Fibroblast of skin of left quadriceps (primary cell): ENCODE measurements at regions not wholly inside any gene's neighbourhood (a gene's known extent, or its start where the extent isn't known, plus 50 kb on each side); places are given as distances from the start of the nearest gene placed in this dataset.
"Not testable (repeated sequence)": the region's sequence is repeated elsewhere in the genome, so short reads cannot be mapped to it uniquely, and the experiment has no call there.

Experiments
- DNase-seq, 2 experiments: peaks; one replicate each; pipeline ENCODE4 v3.0.0-alpha.2; 2013; ENCODE audit warnings: low read depth in 2 of 2

DNA sequence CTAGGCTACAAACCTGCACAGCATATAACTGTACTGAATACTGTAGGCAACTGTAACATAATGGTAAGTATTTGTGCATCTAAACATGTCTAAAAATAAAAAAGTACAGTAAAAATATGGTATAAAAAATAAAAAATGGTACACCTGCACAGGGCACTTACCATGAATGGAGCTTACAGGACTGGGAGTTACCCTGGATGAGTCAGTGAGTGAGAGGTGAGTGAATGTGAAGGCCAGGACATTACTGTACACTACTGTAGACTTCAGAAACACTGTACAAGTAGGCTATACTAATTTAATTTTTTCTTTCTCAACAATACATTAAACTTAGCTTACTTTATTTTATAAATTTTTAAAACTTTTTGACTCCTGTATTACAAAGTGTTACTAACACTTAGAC is 265.3 kb downstream of the KLF13 start:
- no peak for DNase-seq

DNA sequence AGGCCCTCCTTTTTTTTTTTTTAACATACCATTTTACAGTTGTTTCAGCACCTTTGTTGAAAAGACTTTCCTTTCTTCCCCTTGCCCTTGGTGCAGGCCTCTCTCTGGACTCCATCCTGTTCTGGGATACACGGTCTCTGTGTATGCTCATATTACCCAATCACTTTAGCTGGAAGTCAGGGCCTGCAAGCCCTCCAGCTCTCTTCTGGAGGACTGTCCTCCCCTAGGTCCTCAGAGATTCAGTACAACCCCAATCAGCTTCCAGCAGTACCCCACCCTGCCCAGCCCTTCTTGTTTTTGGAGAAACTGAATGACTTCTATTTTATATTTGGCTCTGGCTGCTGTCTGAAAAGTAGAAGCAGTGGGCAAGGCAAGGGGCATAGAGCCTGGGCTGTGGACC is 270.8 kb downstream of the KLF13 start:
- no peak for DNase-seq

DNA sequence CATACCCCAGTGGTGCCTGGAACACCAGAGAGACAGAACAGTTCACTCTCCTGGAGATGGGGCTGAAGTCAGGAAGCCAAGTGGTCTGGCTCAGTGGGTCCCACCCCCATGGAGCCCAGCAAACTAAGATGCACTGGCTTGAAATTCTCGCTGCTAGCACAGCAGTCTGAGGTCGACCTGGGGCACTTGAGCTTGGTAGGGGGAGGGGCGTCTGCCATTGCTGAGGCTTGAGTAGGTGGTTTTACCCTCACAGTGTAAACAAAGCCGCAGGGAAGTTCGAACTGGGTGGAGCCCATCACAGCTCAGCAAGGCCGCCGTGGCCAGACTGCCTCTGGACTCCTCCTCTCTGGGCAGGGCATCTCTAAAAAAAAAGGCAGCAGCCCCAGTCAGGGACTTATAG is 272.0 kb downstream of the KLF13 start:
- no peak for DNase-seq

DNA sequence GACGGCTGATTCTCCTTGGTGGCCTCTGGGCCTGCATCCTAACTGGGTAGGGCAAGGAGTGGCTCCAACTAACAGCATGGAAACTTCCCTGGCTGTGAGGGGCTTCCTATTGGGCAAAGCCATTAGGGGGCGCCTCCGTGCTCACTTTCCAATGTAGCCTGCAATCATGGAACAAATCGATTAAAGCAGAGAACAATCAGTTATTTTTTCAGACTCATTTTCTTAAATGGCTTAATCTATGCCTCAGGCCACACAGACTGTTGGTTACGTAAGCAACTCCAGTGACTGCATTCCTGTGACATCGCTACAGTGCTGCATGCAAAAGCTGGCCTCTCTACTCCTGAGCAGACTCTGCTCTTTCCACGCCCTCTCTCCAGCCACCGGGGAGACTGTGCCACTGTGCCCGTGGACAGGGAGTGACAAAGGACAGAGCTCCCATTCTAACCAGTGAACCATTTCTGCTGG is 278.9 kb downstream of the KLF13 start:
- DNase-seq: no peak

DNA sequence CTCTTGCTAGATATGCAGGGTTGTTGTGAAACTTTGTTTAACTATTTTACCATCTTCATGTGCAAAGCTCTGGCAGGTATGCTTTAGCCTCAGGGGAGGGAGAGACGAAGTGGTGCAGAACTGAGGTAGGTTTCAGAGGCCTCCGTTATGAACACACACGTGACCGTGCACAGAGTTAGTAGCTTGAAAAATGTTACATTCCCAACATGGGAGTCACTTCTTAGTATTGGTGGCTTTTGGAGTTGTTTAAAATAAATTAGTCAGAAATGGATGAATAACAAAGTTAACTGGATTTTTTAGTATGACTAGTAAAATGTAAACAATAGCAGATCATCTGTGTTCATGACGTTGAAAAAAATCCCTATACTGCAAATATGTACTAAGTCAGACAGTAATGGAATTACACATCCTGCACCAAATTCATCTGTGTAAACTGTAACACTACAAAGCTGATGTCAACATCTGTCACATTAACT is 279.6 kb downstream of the KLF13 start:
- DNase-seq: peak; percentile 31 to 42

DNA sequence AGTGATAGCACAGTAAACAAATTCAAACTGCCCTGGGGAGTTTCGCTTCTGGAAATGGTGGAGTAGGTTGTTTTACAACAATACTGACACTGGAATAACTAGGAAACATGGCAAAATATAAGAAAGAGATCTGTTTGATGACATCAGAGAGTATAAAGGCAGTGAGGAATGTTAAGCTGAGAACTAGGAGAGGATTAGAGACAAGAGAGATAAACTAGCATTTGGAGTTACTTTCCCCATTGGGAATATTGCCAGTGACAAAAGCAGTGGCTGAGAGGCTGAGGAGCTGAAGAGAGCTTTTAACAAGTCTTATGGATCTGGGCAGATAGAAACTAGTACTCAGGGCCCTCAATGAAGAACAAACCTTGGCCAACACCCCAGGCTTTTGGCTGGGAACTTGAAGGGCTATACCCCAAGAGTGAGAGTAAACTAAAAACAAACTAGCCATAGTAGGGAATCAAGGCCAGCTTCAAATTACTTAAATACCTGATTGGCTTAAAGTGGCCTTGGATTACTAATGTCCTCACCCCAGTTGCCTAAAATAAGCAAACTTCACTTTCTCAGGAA is 280.4 kb downstream of the KLF13 start:
- no peak for DNase-seq

DNA sequence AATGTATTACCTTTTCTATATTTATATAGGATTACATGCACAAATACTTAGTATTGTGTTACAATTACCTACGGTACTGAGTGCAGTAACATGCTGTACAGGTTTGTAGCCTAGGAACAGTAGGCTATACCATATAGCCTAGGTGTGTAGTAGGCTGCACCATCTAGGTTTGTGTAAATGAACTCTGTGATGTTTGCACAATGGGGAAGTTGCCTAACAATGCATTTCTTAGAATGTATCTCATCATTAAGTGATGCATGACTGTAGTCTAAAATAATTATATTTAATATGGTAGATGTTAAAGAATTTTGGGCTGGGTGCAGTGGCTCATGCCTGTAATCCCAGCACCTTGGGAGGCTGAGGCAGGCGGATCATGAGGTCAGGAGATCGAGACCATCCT is 281.0 kb downstream of the KLF13 start:
- DNase-seq: no peak

DNA sequence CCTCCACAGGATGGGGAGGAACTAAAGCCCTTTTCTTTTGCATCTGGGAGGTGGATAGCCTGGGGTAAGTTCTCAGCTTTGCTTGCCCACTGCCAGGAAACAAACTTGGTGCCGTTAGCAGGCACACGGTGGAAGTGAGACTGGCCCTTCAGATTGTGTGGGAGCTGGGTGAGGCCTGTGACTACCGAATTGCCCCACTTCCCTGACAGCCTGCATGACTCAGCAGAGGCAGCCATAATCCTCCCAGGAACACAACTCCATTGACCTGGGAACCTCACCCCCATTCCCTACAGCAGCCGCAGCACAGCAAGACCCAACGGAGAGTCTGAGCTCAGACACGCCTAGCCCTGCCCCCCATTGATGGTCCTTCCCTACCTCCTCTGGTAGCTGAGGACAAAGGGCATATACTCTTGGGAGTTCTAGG is 282.6 kb downstream of the KLF13 start:
- DNase-seq: no peak

DNA sequence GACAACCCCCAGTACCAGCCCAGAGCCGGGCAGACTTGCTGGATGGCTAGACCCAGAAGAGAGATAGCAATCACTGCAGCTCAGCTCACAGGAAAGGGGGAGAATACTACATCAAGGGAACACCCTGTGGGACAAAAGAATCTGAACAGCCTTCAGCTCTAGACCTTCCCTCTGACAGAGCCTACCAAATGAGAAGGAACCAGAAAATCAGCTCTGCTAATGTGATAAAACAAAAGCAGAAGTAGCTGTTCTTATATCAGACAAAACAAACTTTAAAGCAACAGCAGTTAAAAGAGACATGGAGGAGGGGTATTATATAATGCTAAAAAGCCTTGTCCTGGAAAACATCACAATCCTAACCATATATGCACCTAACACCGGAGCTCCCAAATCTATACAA is 283.3 kb downstream of the KLF13 start:
- no peak for DNase-seq

DNA sequence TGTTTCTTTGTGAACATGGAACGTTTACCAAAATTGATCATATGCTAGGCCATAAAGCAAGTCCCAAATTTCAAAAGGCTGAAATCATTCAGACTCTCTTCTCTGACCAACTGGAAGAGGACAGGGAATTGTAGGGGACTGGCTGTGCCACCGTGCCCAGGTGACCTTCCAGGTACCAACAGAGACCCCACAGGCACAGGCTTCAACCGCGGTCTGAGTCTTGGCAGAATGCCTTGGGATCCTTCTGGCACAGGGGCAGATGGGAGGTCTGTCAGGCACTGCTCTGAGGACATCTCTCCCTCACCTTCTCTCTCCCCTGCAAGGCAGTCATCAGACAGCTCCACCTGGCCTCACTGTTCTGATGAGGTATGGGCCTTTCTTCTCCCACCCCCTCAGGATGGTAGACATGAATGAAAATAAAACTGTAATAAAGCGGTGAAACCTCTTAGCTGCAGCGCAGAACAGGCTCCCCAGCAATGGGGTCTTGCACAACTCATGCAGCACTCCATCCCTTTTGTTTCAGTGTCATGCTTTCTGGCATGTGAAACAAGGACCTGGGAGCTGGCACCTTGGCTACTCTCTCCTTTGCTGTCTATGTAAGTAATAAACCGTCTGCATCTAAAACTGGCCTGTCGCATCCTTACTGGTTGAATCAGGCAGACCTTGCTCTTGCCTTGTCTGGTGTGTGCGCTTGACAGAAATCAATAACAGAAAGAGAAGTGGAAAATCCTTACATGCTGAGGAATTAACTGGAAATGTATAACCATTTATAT is 289.2 kb downstream of the KLF13 start:
- DNase-seq: no peak

DNA sequence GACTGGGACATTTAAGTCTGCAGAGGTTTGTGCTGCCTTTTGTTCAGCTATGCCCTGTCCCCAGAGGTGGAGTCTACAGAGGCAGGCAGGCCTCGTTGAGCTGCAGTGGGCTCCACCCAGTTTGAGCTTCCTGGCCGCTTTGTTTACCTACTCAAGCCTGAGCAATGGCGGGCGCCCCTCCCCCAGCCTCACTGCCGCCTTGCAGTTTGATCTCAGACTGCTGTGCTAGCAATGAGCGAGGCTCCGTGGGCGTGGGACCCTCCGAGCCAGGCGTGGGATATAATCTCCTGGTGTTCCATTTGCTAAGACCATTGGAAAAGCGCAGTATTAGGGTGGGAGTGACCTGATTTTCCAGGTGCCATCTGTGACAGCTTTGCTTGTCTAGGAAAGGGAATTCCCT is 296.7 kb downstream of the KLF13 start:
- not testable (repeated sequence) for DNase-seq

DNA sequence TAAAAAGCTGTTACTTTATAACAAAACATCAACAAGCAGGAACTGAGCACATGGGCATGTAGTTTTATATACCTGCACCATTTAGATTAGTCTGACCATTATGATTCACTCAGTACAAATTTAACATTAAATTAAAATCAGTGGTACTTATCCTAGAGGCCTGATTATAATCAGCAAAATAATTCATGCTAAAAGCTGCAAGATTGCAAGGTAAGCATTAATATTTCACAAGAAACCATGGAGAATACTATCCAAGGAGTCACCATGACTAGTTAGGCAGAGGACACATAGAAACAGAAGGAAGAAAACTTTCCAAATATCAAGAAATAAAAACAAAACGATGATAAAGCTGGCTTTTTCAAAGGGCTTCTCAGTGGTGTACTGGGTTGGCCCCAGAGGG is 297.5 kb downstream of the KLF13 start:
- not testable (repeated sequence) for DNase-seq

DNA sequence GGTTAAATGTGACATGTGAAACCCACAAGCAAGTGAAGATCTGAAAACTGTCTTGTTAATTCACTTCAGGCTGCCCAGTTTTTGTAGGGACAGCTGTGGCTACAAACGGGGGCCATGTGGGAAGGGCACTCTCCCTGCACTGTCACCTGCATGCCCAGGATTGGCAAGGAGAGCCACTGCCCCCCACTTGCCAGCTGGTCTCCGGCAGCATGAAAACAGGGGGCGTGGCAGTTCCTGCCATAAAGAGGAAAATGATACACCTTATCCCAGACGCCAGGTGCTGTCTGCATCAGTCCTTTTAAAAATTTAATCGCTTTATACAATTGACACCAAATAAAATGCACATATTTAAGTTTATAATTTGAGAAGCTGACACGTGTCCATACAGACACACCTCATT is 309.1 kb downstream of the KLF13 start:
- not testable (repeated sequence) for DNase-seq

DNA sequence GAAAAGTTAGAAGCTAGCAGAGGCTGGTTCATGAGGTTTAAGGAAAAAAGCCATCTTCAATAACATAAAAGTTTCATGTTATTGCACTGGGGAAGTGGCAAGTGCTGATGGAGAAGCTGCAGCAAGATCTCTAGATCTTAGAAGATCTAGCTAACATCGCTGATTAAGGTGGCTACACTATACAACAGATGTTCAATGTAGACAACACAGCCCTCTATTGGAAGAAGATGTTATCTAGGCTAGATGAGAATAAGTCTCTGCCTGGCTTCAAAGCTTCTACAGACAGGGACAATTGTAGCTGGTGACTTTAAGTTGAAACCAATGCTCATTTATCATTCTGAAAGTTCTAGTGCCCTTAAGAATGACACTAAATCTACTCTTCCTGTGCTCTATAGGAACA is 310.3 kb downstream of the KLF13 start:
- DNase-seq: not testable (repeated sequence)

DNA sequence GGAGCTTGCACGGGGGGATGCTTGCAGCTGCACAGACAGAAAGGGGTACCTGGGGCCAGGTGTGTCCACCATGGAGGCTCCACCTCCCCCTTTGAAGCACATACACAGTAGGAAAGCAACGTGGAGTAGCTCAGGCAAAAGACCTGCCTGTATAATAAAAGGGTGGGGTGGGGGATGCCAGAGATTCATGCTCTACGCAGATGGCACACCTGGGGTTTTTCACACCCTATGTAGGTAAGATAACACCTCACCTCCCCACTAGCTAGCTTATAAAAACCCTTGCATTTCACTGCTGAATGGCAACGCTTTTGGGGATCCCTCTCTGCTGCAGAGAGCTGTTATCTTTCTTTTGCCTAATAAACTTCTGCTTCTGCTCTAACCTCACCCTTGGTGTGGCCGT is 317.3 kb downstream of the KLF13 start:
- DNase-seq: not testable (repeated sequence)

DNA sequence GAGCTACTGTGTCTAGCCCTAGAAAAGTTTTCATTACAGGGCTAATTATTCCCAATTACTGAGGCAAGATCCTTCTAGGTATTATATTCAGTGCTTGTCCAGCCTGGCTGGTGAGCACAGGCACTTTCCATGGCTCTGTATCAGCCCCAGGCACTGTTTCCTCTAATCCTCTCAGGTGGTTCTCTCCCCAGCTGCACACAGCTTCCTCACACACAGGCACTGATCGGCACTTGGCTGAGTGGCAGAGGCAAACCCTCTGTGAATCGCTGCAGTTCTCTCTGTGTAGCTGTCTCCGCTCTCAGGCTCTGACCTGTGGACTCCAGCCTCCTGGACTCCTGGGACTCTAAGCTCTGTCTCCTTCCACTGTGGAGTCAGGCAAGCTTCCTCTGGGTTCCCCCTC is 318.1 kb downstream of the KLF13 start:
- DNase-seq: not testable (repeated sequence)

DNA sequence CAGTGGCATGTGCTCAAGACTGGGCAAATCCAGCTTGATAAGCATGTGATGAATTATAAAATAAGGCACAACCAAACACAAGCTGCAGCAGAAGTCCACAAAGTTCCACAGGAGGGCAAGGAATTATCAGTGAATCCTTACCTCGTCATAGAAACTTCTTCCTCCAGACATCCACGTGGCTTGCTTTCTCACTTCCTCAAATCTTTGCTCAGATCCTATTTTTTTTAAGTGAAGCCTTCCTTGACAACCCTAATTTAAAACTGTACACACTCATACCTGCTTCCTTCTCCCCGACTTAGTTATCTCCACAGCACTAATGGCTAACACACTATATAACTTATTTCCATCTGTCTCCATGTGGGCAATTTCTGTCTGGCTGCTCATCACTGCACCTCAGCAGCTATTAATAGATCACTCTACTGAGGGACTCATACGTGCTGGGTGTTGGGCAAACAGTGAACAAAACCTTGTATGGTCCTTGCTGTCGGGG is 320.7 kb downstream of the KLF13 start:
- DNase-seq: not testable (repeated sequence)

DNA sequence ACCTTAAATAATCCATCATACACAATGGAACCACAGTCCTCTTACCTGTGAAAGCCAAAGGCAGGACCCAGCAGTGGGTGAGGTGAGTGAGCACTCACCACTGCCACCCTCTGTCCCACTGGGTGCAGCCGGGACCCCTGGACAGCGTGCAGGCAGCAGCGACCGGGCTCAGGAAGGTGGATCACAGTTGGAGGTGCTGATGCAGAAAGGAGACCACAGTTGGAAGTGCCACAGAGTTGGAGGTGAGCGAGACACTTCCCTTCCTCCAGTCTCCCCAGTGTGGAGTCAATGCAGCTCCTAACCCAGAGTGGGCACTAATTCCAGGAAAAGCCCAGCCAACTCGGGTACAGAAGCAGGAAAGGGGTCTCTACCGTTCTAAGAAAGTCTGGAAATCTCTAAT is 323.0 kb downstream of the KLF13 start:
- DNase-seq: not testable (repeated sequence)

DNA sequence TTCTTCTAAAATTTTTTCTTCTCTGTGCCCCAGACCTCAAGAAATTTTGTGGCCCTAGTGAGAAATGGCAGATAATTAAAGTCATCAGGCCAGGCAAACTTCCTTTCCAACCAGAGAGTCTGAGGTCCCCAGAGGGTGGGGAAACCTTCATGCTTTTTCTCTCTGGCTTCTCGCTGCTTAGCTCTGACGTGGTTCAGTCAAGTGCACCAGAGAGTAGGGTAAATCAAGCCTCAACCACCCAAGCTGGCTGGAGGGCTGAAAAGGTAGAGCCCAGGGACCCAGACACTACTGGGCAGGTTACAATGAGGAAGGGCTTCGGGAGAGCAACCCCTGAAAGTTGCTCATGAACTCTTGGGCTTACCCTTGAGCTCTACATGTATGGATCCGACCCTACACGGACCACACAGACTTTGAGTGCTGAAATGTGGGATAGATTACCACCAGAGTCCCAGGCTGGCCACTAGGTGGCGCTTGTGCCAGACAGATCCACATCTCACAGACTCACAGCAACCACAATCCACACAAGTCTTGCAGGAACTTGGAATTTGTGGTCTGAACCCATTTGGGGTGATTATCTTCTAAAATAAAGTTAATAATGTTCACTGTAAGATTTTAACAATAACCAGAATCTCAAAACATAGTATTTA is 323.5 kb downstream of the KLF13 start:
- DNase-seq: not testable (repeated sequence)

DNA sequence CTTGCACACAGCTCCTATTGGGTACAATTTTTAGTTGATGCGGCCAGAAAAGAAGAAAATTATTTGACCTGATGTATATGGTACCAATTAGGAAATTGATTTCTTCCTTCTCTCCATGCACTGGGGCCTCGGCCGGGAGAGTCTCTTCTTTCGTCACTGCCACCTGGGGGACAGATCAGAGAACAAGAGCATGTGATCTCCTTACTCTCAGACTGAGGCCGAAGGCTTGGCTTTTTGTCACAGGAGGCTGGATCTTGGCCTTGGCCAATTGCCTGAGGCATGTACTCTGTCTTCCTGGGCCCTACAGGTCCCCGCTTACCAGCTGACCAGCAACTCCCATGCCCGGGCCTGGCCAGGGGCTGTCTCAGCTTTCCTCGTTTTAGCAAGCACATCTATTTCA is 330.3 kb downstream of the KLF13 start:
- DNase-seq: not testable (repeated sequence)

DNA sequence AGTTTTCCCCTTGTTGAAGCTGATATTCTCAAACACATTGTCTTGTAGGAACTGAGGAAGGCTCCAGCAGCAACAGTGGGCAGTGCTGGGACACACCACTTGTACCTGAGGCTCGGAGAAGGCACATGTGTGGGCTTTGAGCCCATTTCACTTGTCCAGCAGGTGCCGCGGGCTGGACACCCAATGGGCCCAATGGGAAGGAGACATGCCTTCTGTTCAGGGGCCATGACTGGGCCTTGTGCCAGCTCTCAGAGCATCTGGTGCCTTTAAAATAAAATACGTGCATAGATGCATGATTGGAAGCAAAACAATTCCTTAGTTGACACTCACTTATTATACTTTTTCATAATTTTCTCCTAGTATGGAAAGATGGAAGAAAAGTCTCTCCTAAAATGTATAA is 334.2 kb downstream of the KLF13 start:
- DNase-seq: no peak

DNA sequence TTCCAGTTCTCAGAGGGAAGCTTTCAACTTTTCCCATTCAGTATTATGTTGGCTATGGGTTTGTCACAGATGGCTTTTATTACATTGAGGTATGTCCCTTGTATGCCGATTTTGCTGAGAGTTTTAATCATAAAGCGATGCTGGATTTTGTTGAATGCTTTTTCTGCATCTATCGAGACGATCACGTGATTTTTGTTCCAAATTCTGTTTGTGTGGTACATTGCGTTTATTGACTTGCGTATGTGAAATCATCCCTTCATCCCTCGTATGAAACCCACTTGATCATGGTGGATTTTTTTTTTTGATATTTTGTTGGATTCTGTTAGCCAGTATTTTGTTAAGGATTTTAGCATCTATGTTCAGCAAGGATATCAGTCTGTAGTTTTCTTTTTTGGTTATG is 339.1 kb downstream of the KLF13 start:
- not testable (repeated sequence) for DNase-seq
